Activated naive CD4-positive, alpha-beta T cell treated with anti-CD3 and anti-CD28 coated beads for 36 hours (primary cell): ENCODE measurements at regions not wholly inside any gene's neighbourhood (a gene's known extent, or its start where the extent isn't known, plus 50 kb on each side); places are given as distances from the start of the nearest gene placed in this dataset.
"Not testable (repeated sequence)": the region's sequence is repeated elsewhere in the genome, so short reads cannot be mapped to it uniquely, and the experiment has no call there.

Experiments
- CTCF ChIA-PET: fragments of 350-600 bp; sonication (Branson Sonifier 250); formaldehyde crosslinking; loops from one replicate; lab custom pipeline; 2021; ENCODE audit warnings: antibody characterized with exemption; lab: Charles Lee
- DNase-seq: peaks from one replicate; pipeline ENCODE4 v3.0.0-alpha.2; 2020
- H3K27ac Mint-ChIP-seq: one replicate; pipeline ENCODE4 v1.8.0; 2021; ENCODE audit warnings: mild to moderate bottlenecking, mixed read lengths
- H3K27me3 Mint-ChIP-seq: one replicate; pipeline ENCODE4 v1.8.0; 2021; ENCODE audit warnings: low read depth, mixed read lengths
- H3K36me3 Mint-ChIP-seq: one replicate; pipeline ENCODE4 v1.8.0; 2021; ENCODE audit warnings: low read depth, mixed read lengths
- H3K4me1 Mint-ChIP-seq: one replicate; pipeline ENCODE4 v1.8.0; 2021; ENCODE audit warnings: low read depth, mixed read lengths
- H3K4me3 Mint-ChIP-seq: one replicate; pipeline ENCODE4 v1.8.0; 2021; ENCODE audit warnings: mild to moderate bottlenecking, moderate library complexity, mixed read lengths
- H3K9me3 Mint-ChIP-seq: one replicate; pipeline ENCODE4 v1.8.0; 2021; ENCODE audit warnings: mixed read lengths
- intact Hi-C: fragments of 100-400 bp; cut with micrococcal nuclease; formaldehyde crosslinking; loops from one replicate; pipeline ENCODE4 v1.15.1; 2023

DNA sequence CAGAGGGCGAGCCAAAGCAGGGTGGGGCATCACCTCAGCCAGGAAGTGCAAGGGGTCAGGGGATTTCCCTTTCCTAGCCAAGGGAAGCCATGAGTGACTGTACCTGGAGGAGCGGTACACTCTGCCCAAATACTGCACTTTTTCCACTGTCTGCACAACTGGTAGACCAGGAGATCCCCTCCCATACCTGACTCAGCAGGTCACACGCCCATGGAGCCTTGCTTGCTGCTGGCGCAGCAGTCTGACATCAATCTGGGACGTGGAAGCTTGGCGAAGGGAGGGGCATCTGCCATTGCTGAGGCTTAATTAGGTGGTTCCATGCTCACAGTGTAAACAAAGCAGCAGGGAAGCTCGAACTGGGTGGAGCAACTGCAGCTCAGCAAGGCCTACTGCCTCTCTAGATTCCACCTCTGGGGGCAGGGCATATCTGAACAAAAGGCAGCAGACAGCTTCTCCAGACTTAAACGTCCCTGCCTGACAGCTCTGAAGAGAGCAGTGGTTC, 217.7 kb downstream of the LHFPL1 start:
- not testable (repeated sequence) for H3K4me3 Mint-ChIP-seq, H3K27ac Mint-ChIP-seq

DNA sequence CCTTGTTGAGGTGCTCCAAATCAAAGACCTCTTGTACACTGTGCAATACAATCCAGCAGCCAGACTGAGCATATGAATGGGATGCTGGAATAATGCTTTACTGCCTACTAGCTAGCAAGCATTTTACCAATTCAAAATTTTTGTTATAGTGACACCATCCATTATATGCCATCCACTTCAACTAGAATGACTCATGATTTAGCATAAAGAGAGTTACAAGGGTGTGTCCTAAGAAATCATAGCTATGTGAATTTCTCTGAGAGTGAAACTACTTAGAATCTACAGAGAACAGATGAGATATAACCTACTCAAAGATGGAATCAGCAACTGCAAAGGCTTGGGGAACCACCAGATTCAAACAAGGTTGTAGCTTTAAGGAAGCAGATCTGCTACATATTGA, 221.9 kb downstream of the LHFPL1 start:
- intact Hi-C loops: no loop called here

More for the DNA sequence above, 217.7 kb downstream of the LHFPL1 start:
- H3K9me3 Mint-ChIP-seq, DNase-seq, H3K4me1 Mint-ChIP-seq, H3K27me3 Mint-ChIP-seq, CTCF ChIA-PET, H3K36me3 Mint-ChIP-seq, intact Hi-C loops: not testable (repeated sequence)

DNA sequence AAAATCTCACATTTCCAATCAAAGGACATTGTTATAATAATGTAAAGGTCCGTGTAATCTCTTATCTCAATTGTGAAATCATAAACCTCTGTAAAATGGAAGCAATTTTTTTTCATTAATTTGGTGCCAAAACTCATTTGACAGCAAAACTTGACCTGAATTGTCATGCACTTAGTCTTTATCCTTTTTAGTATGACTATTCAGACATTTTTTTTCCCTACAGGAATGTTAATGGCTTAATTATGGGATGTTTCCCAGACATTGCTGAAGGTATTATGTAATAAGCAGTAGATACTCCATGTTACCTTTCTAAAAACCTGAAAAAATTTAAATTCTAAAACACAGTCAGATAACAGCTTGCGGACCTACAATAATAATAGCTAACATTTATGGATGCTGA, 228.9 kb downstream of the LHFPL1 start:
- intact Hi-C loops: no loop called here
- Mint-ChIP-seq H3K36me3 (no peaks in the 10 kb centered on the region), H3K4me3 (no peak overlapping the region), H3K27ac (no peak overlapping the region), H3K27me3 (no peaks in the 10 kb centered on the region), H3K4me1 (no peaks in the 10 kb centered on the region), H3K9me3 (no peaks in the 10 kb centered on the region)
- no peak for DNase-seq
- CTCF ChIA-PET: no interaction called here

More for the DNA sequence above, 221.9 kb downstream of the LHFPL1 start:
- Mint-ChIP-seq H3K27ac (no peak overlapping the region), H3K27me3 (no peaks in the 10 kb centered on the region), H3K36me3 (no peaks in the 10 kb centered on the region), H3K4me1 (no peaks in the 10 kb centered on the region), H3K9me3 (no peaks in the 10 kb centered on the region), H3K4me3 (no peak overlapping the region)
- DNase-seq: no peak
- CTCF ChIA-PET: no interaction called here

DNA sequence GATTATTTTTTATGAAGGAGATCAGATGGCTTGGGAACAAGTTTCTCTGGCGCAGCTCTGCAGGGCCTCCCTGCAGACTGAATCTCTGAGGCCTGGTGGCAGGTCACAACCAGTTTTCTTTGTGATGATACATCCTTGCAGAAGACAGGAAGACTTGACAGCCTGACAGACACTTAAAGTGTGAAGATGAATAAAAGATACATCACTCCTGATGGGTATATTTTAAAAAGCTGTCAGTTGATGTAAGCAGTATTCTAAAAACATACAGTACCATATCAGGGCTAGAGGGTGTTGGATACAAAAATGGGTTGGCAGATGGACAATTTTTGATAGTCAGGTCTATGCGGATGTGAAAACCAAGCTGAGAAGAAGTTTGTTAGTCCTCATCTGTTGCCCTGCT, 239.5 kb downstream of the LHFPL1 start:
- intact Hi-C loops: no loop called here
- Mint-ChIP-seq H3K36me3 (no peaks in the 10 kb centered on the region), H3K4me3 (no peak overlapping the region), H3K27me3 (no peaks in the 10 kb centered on the region), H3K4me1 (no peaks in the 10 kb centered on the region), H3K27ac (no peak overlapping the region), H3K9me3 (no peaks in the 10 kb centered on the region)
- no peak for DNase-seq
- CTCF ChIA-PET: no interaction called here

DNA sequence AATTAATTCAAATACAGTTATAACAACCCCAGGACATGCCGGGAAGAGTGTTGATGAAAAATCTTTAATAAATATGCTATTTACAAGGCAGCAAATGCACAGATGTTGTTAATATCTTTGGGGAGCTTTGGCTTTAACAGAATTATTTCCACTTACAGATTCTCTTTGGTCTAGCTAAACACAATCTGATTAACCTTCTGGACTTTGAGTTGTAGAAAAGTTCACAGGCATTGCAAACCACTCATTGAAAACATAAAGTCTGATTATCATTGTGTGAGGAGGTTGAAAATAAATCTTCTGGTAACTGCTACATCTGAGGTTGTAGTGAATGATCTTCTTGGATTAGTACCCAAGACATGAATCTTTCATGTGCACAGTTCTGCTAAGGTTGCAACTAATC, 255.6 kb downstream of the LHFPL1 start:
- H3K36me3 Mint-ChIP-seq: no peaks in the 10 kb centered on the region
- H3K4me3 Mint-ChIP-seq: no peak overlapping the region
- no peak overlapping the region for H3K27ac Mint-ChIP-seq

DNA sequence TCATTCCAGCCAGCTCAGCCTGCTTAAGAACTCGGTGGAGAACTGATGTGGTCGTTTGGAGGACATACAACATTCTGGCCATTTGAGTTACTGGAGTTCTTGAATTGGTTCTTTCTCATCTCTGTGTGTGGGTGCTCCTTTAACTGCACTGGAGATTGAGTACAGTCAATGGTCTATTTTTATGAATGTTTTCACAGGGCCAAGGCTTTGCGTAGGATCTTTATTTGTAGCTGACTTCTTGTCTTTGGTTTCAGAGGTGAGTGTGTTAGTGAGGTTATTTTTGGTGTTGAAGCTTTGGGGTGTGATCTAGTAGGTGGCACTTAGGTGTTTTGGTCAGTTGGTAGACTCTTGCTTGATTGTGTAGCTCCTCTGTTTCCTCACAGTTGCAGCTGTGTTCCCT, 288.4 kb downstream of the LHFPL1 start:
- H3K36me3 Mint-ChIP-seq: no peaks in the 10 kb centered on the region
- H3K9me3 Mint-ChIP-seq: no peaks in the 10 kb centered on the region
- intact Hi-C loops: no loop called here
- H3K4me1 Mint-ChIP-seq: no peaks in the 10 kb centered on the region
- H3K27ac Mint-ChIP-seq: no peak overlapping the region
- CTCF ChIA-PET: no interaction called here
- H3K27me3 Mint-ChIP-seq: no peaks in the 10 kb centered on the region
- H3K4me3 Mint-ChIP-seq: no peak overlapping the region
- DNase-seq: no peak

More for the DNA sequence above, 255.6 kb downstream of the LHFPL1 start:
- Mint-ChIP-seq H3K27me3 (no peaks in the 10 kb centered on the region), H3K9me3 (no peaks in the 10 kb centered on the region), H3K4me1 (no peaks in the 10 kb centered on the region)
- CTCF ChIA-PET: no interaction called here
- intact Hi-C loops: no loop called here
- no peak for DNase-seq

DNA sequence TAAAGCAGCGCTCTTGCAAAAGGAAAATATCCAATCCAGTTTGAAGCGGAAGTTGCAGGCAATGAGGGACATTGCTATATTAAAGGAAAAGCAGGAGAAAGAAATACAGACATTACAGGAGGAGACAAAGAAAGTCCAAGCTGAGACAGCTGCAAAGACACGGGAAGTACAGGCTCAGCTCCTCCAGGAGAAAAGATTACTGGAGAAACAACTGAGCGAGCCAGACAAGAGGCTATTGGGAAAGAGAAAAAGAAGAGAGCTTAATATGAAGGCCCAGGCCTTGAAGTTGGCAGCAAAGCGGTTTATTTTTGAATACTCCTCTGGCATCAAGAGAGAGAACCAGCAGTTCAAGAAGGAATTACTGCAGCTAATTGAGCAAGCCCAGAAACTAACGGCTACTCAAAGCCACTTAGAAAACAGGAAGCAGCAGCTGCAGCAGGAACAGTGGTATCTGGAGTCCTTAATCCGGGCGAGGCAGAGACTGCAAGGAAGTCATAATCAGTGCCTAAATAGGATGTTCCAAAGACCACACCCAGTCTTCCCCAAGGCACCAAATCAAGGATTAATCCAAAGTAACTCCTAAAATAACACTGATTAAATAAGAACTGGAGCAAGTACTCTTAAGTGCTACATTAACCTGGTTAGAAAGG, 298.0 kb downstream of the LHFPL1 start:
- H3K4me1 Mint-ChIP-seq, H3K36me3 Mint-ChIP-seq, H3K4me3 Mint-ChIP-seq, DNase-seq, intact Hi-C loops, H3K27me3 Mint-ChIP-seq, H3K9me3 Mint-ChIP-seq, H3K27ac Mint-ChIP-seq, CTCF ChIA-PET: not testable (repeated sequence)

DNA sequence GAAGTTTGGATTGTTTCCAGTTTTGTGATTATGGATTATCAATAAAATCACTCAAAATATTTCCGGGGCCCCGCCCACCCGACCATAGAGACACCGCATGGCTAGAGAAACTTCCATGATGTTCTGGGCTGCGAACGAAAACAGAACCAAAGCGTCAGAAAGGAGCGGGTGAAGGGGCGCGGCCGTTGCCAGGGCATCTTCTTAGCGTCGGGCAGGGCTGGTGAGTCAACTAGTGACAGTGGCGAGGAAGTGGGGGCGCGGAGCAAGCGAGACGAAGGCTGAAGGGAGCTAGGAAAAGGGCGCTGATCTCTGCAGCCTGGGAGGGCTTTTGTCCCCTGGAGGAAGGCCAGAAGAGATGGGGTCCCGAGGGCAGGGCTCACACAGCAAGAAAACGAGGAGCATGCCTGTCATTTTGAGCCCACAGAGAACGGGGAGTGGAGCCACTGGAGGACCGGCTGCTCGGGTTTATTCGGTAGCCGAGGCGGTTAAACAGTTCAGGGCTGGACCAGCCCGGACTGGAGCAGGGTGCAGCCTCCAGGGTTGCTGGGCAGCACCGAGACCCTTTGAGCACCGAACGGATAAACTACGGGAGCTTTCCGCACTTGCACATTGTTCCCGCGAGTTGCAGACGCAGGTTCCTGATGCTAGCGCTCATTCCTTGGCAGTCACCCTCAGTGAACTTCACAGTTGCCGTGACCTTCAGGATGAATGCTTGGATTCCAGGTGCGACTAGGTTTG, 298.1 kb upstream of the TRPC5 start:
- no peak overlapping the region for H3K4me3 Mint-ChIP-seq
- intact Hi-C loops: no loop called here
- CTCF ChIA-PET: no interaction called here
- no peak for DNase-seq
- no peaks in the 10 kb centered on the region for H3K36me3 Mint-ChIP-seq
- H3K4me1 Mint-ChIP-seq: no peaks in the 10 kb centered on the region
- H3K27ac Mint-ChIP-seq: no peak overlapping the region
- no peaks in the 10 kb centered on the region for H3K27me3 Mint-ChIP-seq
- no peaks in the 10 kb centered on the region for H3K9me3 Mint-ChIP-seq

DNA sequence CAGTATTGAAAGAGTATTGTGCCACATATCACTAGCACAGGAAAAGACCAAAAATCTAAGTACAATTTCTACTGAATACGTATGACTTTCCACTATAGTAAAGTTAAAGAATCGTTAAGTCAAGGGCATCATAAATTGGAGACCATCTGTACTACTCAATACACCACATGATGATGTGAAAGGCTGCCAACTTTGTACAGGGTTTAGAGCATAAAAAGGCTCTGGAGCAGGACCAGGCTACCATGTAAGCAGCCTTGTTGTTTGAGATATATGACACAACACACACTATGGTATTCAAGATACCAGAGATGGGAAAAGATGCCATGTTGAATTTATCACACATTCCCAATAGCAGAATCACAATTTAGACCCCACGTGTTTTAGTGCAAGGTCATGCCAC, 294.9 kb upstream of the TRPC5 start:
- Mint-ChIP-seq H3K36me3 (no peaks in the 10 kb centered on the region), H3K4me1 (no peaks in the 10 kb centered on the region), H3K9me3 (no peaks in the 10 kb centered on the region), H3K27ac (no peak overlapping the region), H3K4me3 (no peak overlapping the region), H3K27me3 (no peaks in the 10 kb centered on the region)
- intact Hi-C loops: no loop called here
- CTCF ChIA-PET: no interaction called here
- DNase-seq: no peak

DNA sequence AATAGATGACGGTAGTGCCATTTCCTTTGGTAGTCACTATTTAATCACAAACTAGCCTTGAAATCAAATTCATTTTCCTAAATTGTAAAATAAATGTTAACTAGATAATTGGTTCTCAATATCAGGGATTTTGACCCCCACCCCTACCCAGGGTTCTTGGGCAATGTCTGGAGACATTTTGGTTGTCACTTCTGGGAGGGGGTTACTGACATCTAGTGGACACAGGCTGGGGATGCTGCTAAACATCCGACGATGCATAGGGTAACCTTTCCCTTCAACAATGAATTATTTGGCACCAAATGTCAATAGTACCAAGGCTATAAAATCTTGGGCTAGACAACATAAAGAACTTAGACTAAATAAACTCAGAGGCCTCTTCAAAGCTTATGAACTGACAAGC, 285.8 kb upstream of the TRPC5 start:
- no peaks in the 10 kb centered on the region for H3K4me1 Mint-ChIP-seq
- no peaks in the 10 kb centered on the region for H3K36me3 Mint-ChIP-seq
- CTCF ChIA-PET: no interaction called here
- no peaks in the 10 kb centered on the region for H3K27me3 Mint-ChIP-seq
- no peaks in the 10 kb centered on the region for H3K9me3 Mint-ChIP-seq
- no peak overlapping the region for H3K27ac Mint-ChIP-seq
- intact Hi-C loops: no loop called here
- H3K4me3 Mint-ChIP-seq: no peak overlapping the region
- DNase-seq: no peak

DNA sequence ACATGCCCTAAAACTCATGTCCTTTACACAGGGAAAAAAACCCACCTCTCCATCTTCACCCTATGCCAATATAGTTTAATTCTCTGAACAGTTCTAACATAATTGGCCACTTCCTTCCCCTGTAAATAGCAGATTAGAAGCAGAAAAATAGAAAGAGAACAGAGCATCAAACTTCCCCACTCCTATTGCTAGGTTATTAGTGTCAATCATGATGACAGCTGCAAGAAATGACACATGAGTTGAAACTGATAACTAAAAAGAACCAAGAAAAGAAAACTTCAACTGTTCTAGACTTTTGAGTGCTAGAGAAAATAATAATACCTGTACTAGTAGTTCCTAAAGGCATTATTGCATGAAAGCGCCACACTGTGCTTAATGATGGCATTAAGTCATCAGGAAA, 284.5 kb upstream of the TRPC5 start:
- no peaks in the 10 kb centered on the region for H3K27me3 Mint-ChIP-seq
- no peak overlapping the region for H3K4me3 Mint-ChIP-seq
- intact Hi-C loops: no loop called here
- H3K27ac Mint-ChIP-seq: no peak overlapping the region
- H3K9me3 Mint-ChIP-seq: peaks cover 1% of the 10 kb centered on the region
- no peaks in the 10 kb centered on the region for H3K4me1 Mint-ChIP-seq
- no peaks in the 10 kb centered on the region for H3K36me3 Mint-ChIP-seq
- no peak for DNase-seq
- CTCF ChIA-PET: no interaction called here

DNA sequence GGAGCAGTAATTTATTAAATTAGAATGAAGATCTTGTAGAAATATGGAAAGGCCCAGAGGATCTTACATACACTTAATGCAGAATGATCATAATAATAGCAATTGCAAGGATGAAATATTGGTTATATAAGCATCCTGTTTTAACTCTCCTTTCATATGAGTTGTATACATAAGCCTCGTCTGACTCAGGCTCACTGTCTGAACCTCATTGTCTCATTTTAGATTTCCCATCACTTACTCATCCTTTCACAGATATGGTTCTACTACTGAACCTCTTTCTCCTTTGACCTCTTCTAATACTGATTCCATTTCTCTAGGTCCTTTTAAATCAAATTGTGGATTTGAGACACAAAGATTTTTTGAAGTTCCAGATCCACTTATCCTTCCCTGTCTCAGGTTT, 277.3 kb upstream of the TRPC5 start:
- CTCF ChIA-PET: no interaction called here
- Mint-ChIP-seq H3K27ac (no peak overlapping the region), H3K9me3 (peaks cover 2% of the 10 kb centered on the region), H3K4me1 (no peaks in the 10 kb centered on the region), H3K27me3 (no peaks in the 10 kb centered on the region), H3K36me3 (no peaks in the 10 kb centered on the region), H3K4me3 (no peak overlapping the region)
- DNase-seq: no peak
- intact Hi-C loops: no loop called here

DNA sequence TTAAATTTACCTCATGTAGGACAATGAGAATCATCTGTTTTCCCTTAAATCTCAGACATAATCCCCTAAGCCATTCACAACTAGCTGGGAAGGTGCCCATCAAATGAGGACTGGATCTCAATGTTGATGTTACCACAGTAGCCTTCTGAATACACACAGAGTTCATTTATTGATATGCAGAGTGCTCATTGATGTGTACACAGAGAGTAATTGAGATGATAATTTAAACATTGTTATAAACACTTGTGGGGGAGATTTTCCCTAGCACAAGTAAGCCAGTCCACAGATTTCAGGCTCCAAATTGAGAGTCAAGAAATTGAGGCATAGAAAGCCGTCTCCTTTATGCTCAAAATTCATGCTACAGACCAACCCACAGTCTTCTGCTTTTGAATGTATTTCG, 273.4 kb upstream of the TRPC5 start:
- Mint-ChIP-seq H3K4me3 (no peak overlapping the region), H3K4me1 (no peaks in the 10 kb centered on the region), H3K36me3 (no peaks in the 10 kb centered on the region), H3K9me3 (peaks cover 1% of the 10 kb centered on the region), H3K27ac (no peak overlapping the region), H3K27me3 (no peaks in the 10 kb centered on the region)
- no peak for DNase-seq
- intact Hi-C loops: no loop called here
- CTCF ChIA-PET: no interaction called here
